SIG-M5 treated with dmso at 0.1 percent for 504 hours (cell line): ENCODE measurements at regions not wholly inside any gene's neighbourhood (a gene's known extent, or its start where the extent isn't known, plus 50 kb on each side); places are given as distances from the start of the nearest gene placed in this dataset.

Experiments used
- DNase-seq: peaks from one replicate; lab custom pipeline; 2025; ENCODE audit not compliant: unreplicated experiment; lab: John Stamatoyannopoulos, UW

DNA sequence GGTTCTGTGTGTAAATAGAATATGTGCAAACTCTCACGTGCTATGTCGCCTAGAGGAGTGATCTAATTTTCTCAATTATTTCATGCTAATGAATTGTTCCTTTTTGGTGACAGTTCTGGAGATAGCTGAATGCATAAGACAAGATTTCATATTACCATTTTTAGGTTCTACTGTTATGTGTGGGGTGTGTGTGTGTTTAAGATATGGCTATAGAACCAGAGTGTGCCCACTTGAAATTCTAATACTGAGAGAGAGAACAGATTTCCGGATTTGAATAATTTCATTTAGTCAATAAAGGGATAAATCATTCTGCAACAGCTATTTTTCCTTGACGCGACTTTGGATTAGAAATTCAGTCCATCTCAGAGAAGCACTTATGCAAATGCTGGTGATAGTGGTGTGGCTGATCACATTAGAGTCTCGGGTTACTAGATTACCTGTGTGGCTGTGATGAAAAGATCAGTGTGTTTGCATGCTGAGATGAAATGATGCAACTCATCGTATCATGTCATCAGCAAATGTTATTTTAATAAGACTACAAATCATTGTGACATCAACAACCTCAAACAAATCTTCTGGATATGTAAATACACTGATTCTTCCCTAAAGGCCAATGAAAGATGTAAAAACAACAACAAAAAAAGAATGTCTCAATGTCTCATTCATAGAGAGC is 415.9 kb downstream of the EPHA4 start:
- no peak for DNase-seq

DNA sequence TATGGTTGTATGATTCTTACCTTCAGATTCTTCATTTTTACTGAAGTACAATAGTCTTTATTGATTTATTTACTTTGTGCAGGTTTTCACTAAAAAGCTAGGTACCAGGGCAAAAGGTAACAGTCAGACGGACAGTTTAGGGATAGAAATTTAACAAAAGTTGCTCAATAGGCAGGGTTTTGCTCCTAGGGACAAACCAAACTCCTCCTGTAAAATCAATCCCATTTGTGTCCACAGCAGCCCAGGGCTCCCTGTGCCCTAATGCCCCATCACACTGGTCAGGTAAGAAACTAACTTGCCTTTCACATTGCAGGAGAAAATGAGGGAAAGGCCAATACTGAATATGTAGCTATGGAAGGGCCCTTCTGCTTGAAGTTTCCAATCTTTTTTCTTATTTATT is 410.9 kb downstream of the EPHA4 start:
- no peak for DNase-seq

DNA sequence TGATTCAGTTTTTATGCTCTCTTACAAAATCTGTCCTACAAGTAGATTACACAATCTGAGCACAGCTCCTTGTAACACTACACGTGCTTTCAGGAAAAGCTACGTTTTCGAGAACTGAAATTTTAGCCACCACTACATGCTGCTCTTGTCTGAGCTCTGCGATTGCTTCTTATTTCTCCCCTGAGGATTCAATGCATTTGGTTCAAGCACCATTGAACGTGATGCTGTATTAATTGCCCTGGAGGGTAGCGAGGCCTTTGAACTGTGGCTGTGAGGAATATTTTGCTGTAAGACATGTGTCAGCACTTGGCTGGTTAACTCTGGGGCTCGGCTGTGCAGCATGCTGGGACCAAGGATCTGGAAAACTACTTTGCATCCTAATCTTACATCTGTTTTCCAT is 405.8 kb downstream of the EPHA4 start:
- DNase-seq = no peak

DNA sequence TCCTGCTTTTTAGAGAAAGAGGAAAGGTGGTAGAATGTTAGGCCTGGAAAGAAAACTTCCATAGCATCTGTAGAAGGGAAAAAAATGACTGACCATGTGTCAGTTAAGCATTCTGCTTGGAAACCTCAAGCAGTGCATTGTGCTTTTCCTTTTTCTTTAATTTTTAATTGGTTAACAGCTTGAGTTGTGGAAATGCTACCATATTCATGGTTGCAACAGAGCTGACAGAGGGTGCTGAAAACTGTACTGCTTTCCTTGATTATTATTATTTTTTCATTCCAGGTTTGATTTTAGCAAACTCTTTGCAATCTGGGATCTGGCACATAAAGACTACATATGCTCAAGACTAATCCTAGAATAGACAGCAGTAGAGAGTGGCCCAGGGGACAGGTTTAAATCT is 404.5 kb downstream of the EPHA4 start:
- no peak for DNase-seq

DNA sequence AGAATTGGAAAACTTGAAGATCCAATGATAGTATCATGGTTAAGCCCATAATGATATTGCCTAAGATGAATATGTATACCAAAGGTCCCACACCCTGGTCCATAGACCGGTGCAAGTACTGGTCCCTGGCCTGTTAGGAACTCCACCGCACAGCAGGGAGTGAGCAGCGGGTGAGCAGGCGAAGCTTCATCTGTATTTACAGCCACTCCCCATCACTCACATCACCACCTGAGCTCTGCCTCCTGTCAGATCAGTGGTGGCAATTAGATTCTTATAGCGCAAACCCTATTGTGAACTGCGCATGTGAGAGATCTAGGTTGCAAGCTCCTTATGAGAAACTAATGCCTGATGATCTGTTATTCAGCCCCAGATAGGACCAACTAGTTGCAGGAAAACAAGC is 402.4 kb downstream of the EPHA4 start:
- DNase-seq = no peak

DNA sequence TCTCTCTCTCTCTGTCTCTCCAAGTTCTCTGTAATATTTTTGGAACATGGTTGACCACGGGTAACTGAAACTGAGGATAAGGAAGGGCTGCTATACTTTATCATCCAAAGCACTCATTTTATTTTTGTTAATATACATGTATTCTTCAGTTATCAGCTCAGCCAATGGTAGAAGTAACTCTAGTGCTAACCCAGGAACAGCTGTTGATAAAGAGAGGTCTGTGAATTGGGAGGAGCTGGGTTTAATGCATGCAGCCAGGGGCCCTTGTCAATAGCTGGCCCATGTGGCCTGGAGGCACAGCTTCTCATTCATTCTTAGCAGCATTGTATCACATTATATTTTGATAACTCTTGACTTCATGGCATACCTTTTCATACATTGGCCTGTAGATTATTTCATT is 401.6 kb downstream of the EPHA4 start:
- DNase-seq = no peak

DNA sequence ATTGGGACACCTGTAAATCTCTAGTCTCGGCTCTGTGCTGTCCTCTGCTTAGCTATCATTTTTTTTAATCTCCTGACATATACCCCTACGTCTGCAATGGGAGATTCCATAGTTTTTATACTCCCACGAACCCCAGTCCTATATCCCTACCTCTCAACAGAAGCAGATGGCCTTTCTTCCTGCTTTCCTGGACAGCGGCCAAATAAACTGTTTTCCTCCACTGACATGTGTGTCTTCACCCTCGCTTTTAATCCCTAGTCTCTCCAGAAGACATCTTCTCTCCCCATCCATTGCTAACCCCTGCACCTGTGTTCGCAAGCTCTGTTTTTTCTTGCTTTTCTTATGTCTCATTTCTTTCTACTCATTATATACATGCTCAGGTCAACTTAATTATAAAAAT is 395.4 kb downstream of the EPHA4 start:
- DNase-seq = no peak

DNA sequence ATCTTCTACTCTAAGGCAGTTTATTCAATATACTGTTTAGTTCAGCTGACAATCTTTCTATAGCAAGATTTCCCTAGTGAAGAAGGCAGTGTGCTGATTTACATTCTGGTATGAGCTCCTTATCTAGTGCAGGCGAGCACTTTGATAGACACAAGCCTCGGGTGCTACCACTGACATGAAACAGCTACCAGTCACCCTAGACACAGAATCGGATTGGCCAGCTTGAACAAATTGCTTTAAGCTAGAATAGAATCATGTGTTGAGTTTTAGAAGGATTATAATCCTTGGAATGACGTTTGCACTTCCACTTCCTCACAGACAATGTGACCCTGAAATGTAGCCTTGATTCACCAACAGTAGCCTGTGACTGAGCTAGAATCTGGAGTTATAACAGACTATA is 394.0 kb downstream of the EPHA4 start:
- no peak for DNase-seq

DNA sequence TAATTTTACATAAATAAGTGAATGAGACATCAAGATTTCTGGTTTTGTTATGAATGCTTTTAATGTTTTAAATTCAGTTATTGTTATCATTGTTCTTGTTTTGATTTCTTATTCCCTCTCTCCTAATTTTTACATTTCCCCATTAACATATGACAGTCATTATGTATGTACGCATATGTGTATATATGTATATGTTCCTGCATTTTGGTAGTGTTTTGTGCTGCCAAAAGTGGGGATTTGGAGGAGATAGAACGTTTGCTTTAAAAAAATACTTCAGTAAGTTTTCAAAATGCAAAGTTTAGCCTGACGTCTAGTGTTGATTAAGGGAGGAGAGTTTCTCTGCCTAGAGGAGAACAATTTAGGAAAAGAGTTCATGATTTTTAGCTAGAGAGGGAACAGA is 385.2 kb downstream of the EPHA4 start:
- no peak for DNase-seq

DNA sequence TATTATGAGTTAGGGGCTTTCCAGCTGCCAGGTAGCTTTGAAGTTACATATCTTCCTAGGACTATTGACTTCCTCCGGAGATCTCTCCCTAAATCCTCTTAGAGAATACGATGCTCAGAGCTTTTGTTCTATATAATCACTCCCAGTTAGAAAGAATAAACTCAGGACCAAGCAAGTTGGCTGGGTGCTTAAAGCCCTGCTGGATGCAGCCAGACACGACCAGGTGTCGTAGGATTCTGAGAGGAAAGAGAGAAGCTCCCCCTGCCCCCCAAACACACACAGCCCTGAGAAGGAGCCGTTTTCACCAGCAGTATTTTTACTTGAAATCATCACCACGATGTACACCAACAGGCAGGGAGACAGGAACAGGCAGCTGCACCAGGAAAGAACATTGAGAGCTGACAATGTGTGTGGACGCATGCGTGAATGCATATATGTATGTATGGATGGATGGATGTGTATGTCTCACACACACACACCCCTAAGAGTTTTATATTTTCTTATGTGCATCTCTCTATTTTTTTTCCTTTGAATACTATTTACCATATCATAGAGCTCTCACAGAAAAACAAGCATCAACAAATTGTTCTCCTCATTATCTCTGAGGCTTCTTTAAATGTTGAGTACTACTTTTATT is 382.6 kb downstream of the EPHA4 start:
- DNase-seq = no peak

DNA sequence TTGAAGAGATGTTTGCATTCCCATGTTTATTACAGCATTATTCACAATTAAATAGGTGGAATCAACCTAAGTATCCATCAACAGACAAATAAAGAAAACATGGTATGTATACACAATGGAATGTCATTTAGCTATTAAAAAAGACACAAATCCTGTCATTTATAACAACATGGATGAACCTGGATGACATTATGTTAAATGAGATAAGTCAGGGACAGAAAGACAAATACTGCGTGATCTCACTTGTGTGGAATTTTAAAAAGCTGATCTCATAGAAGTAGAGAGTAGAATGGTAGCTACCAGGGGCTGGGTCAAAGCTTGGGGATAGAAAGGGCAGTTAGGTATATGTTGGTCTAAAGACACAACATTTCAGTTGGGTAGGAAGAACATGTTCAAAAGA is 376.3 kb downstream of the EPHA4 start:
- no peak for DNase-seq

DNA sequence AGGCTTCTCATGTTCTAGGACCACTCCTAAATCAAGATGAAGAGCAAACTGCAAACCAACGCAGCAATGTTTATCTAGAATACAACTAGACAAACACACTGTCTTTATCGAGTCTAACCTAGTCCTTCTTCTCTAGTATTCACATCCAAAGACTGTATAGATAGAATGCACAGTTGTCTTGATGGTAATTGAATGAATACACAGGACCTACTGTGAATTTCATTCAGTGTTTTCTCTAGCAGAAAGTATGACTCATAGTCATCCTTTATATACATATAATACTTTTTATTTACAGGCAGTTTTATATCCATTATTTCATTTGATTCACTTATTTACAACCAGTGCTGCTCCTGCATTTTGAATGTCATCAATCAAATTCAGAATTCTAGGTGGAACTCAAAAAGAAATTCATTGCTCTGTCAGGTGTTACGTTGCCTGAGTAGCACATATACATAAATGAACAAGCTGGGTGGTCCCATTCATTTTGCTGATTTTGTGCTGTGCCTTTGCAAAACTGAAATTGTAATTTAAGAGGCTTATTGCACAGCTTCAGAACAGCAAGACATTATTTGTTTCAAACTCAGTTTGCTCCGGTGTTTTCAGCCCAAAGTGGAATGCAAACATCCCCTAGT is 374.8 kb downstream of the EPHA4 start:
- DNase-seq = no peak

DNA sequence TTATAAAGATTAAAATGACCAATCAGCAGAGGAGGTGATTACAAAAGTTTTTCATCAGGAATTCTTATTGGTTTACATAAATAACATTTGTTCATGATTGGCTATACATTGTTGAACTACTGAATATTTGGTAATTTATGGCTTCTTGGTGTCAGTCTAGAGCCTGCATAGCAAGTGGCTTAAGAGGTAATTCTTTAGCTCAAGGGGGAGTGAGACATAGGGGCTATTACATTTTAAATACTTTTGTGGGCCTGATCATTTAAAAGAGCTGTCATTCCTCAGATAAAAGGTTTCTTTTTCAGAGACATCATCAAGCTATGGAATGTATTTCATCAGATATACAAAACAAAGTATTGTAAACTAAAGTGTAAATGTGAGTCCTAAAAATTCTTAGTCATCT is 373.8 kb downstream of the EPHA4 start:
- DNase-seq = no peak

DNA sequence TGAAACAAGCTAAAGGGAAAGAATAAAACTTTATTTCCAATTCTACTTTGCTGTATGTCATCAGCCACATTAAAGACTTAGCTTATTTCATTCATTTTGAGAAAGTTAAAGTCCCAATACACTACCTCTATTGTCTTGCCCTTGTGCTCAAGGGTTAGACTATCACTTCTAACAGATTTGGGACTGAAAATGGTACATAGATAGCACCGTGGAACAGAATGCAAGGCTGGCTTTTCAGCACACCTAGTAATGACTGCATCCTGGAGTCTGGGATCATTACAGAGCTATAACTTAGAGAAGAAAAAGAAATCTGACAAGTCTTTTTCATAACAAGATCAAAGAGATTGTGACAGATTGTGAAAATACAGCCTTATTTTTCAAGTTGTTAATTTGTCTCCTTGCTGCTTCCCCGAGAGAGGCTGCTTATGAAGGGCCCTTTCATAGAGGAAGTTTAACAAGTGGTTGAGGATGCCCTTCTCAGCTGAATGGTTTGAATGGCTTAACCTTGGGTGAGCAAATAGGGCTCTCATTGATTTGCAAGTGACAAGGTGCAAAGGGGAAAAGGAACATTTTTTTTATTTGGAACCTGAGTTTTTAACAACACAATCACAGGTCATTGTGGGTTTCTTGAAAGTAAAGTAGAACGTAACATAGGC is 371.8 kb downstream of the EPHA4 start:
- no peak for DNase-seq

DNA sequence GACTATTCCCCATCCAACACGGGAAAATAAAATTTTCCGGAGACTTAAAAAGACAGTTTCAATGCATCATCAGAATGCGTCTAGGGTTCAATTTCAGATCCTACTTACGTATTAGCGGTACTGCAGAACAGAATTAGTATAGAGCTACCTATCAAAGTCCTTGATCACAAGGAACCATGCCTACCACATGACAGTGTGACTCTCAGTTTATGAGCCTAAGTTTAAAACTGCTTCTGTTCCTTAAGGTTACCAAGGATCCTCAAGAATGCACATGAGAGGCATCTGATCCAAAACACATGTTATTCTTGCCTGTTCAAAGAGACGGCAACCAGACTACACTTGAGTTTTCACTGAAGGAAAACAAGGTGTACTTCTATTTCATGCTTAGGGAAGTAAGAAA is 369.7 kb downstream of the EPHA4 start:
- no peak for DNase-seq

DNA sequence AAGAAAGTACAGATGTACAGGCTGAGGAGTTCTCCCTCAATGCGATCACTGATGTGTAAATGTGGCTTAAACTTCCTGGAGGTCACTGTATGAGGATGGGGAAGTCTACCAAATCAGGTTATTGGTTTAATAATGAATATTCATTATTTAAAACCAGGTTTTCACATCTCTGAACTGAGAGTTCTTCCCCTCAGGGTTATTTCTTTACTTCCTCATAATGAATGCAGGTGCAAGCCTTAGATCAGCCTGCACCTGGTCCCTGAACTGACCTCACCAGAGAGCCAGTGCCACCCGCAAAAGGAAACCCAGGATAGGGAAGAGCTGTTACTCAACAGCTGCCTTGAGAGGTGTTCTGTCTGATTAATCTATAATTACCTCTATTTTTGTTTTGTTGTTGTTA is 369.0 kb downstream of the EPHA4 start:
- DNase-seq = no peak

DNA sequence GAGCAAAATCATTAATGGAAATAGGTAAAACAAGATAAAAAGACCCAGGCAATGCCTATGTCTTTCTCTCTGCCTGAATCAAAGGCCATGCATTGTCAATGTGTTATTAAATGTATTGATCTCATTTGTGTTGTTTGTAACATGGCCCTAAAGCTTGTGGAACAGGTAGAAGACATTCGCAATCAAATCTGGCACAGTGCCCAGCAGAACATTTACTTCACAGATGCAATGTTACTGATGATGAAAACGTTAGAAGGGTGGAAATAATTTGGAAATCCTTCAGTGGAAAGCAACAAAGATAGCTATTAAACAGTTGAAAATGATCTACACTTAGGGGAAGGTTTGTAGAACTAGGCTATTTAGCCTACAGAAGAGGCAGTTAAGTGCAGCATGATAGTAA is 368.2 kb downstream of the EPHA4 start:
- DNase-seq = no peak

DNA sequence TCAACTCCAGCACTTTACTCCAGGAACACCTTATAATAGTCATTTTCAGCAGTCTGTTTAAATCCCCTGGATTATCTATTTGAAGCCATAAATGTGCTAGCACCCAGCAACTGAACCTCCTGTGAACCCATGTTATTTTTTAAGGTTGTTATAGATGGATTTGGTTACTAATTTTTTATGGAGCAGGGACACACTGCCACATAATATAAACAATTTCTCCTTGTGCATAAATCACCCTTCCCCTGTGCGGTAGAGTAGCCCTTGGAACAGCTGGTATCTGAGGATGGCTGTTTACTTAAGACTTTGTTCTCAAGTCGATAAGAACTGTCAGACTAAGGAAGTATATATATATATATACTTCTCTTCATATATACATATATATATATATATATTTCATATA is 367.4 kb downstream of the EPHA4 start:
- no peak for DNase-seq

DNA sequence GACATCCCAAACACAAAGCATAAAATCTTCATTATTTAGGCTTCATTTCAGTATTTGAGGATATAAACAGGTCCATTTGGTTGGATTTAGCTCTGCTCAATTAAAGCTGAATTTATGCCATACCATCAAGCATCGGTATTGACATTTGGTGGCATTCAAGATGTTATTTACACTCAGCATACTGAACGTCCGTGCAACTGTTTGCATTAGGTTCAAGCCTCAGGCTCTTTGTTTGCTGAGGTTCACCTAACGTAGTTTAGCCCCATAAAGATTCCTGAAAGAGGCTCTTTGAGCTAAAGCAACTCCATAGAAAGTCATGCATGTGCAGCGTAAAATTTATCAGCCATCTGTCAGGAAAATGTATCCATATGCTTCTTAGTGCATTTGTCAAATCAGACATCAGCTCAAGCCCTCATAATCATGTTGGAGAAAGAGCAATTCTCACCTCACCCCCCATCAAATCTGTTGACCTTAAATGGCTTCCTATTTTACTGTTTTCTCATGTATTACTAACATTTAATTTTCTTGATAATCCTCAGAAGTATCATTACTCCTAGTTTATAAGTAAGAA is 366.9 kb downstream of the EPHA4 start:
- DNase-seq = no peak

DNA sequence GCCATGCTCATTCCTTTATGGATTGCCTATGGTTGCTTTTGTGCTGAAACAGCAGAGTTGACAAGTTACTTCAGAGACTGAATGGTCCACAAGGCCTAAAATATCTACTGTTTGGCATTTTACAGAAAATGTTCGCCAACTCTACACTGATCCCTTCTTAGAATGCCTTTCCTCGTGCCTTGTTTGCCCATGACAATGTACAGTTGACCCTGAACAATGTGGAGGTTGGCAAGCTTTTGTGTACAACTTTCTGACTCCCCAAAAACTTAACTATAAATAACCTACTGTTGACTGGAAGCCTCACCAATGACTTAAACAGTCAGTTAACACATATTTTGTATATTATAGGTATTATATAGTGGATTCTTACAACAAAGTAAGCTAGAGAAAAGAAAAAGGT is 361.4 kb downstream of the EPHA4 start:
- DNase-seq = no peak

DNA sequence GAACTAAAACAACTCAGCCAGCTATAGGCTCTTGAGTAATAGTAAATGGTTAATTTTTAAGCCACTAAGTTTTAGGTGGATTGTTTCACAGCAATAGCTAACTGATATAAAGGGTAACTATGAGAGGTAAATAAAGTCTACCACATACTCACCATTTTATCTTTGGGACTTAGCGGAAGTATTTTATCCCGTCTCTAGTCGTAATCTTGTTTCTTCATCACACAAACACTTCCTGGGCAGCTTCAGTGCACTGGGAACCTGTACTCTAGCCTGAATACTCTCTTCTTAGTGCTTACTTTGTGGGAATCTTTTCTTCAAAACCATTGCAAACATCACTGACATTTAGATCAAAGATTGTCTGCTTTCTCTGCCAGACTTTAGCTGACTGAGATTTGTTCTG is 360.5 kb downstream of the EPHA4 start:
- DNase-seq = no peak

DNA sequence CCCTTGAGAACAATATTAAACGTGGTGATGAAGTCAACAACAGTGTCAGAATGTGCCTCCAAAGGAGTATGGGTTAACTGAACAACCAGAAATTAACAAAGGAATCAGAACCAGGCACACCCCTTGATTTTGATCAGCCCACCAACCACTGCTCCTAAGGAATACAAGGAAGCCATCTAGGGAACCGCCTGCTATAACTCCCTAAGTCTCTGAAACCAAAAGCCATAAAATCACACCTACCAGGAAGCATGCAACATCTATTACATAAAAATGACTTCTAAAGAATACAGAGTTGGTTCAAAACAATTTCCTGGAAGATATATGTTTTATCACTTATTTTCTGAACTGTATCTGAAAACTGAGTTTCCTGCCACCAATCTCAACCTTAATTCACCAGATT is 360.0 kb downstream of the EPHA4 start:
- DNase-seq = no peak
